Natural killer cell (primary cell): ENCODE measurements at regions not wholly inside any gene's neighbourhood (a gene's known extent, or its start where the extent isn't known, plus 50 kb on each side); places are given as distances from the start of the nearest gene placed in this dataset.

Experiments used
- ATAC-seq, 3 donors: fragments of 150-1000 bp in 2 of 3; fragments of 200-7000 bp in 1 of 3; cut with Tn5 transposase; 1 replicate in 1 of 3; 2 replicates in 2 of 3; pipeline ENCODE4 v1.10.0; 2021; ENCODE audit warnings: mild to moderate bottlenecking in 2 of 3, moderate library complexity in 2 of 3
- DNase-seq, 2 donors: peaks; one replicate each; pipeline versions ENCODE4 v3.0.0 to v3.0.0-alpha.2; 2013 to 2021; ENCODE audit warnings: mixed read lengths in 1 of 2
- H3K27ac ChIP-seq: one replicate; pipeline ENCODE4 v1.5.1; 2013; ENCODE audit warnings: mild to moderate bottlenecking, low read length
- H3K27me3 ChIP-seq: one replicate; pipeline ENCODE4 v1.6.1; 2013; ENCODE audit warnings: low read length; ENCODE audit not compliant: control insufficient read depth, insufficient read depth
- H3K36me3 ChIP-seq: one replicate; pipeline ENCODE4 v1.6.1; 2013; ENCODE audit warnings: low read length; ENCODE audit not compliant: control insufficient read depth, insufficient read depth
- H3K4me1 ChIP-seq: one replicate; pipeline ENCODE4 v1.6.1; 2013; ENCODE audit warnings: low read length; ENCODE audit not compliant: control insufficient read depth, insufficient read depth
- H3K4me3 ChIP-seq: one replicate; pipeline ENCODE4 v1.5.1; 2013; ENCODE audit warnings: low read length
- H3K9me3 ChIP-seq: one replicate; pipeline ENCODE4 v1.6.1; 2013; ENCODE audit warnings: low read length; ENCODE audit not compliant: control insufficient read depth, insufficient read depth
- H3K27ac Mint-ChIP-seq, 2 donors: one replicate each; pipeline ENCODE4 v1.8.0; 2022; ENCODE audit warnings: mild to moderate bottlenecking in 2 of 2, mixed read lengths in 2 of 2, moderate library complexity in 1 of 2
- H3K27me3 Mint-ChIP-seq, 2 donors: one replicate each; pipeline ENCODE4 v1.8.0; 2022; ENCODE audit warnings: low read depth in 2 of 2, mixed read lengths in 2 of 2
- H3K36me3 Mint-ChIP-seq: one replicate; pipeline ENCODE4 v1.8.0; 2022; ENCODE audit warnings: mixed read lengths
- H3K4me1 Mint-ChIP-seq, 2 donors: one replicate each; pipeline ENCODE4 v1.8.0; 2022; ENCODE audit warnings: mixed read lengths in 2 of 2
- H3K4me3 Mint-ChIP-seq: one replicate; pipeline ENCODE4 v1.8.0; 2022; ENCODE audit warnings: mild to moderate bottlenecking, moderate library complexity, mixed read lengths
- H3K9me3 Mint-ChIP-seq, 2 donors: one replicate each; pipeline ENCODE4 v1.8.0; 2022; ENCODE audit warnings: mixed read lengths in 2 of 2
- CTCF ChIP-seq: fragments of 200-600 bp; IDR thresholded peaks from one replicate; pipeline ENCODE4 v1.8.0; 2022; ENCODE audit warnings: antibody characterized with exemption
- WGBS: methylation state at CpG from one replicate; pipeline ENCODE4 v1.1.7; 2013; ENCODE audit warnings: missing lambda C conversion rate; ENCODE audit not compliant: insufficient coverage; 5-methylcytosine and 5-hydroxymethylcytosine counted together
- intact Hi-C: fragments of 100-400 bp; cut with micrococcal nuclease; formaldehyde crosslinking; loops from one replicate; pipeline ENCODE4 v1.14.2; 2022

DNA sequence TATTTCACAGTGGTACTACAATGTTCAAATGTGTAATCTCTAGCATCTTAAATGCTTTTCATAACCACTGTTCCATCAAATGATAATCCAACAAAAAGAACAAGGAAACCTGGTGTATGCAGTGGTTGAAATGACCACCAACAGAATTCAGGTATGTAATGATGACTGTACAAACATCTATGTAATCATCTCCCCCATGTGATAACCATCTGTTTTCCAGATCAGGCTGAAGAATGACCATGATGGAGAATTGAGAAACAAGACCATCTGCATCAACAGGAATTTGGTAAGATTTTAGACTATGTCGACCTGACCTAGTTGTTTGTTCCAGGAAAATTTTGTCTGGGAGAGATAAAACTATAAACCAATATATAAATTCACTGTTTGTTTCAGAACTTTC, 81.3 kb upstream of the ASCC3 start:
- Mint-ChIP-seq H3K36me3 (no peaks in the 10 kb centered on the region), H3K27me3 (no peaks in the 10 kb centered on the region), H3K4me1 (no peaks in the 10 kb centered on the region), H3K4me3 (no peak overlapping the region), H3K9me3 (peaks cover 2 to 11% of the 10 kb centered on the region in 2 donors), H3K27ac (no peak overlapping the region)
- WGBS: no CpG with 5 or more reads among the region's 1 CpG
- TF ChIP-seq CTCF: no peak
- Histone ChIP-seq H3K9me3 (no peaks in the 10 kb centered on the region), H3K27ac (no peak overlapping the region), H3K4me1 (no peaks in the 10 kb centered on the region), H3K36me3 (no peaks in the 10 kb centered on the region), H3K27me3 (peaks cover 3% of the 10 kb centered on the region), H3K4me3 (no peak overlapping the region)
- intact Hi-C loops: no loop called here
- no peak for DNase-seq
- ATAC-seq: no peak

DNA sequence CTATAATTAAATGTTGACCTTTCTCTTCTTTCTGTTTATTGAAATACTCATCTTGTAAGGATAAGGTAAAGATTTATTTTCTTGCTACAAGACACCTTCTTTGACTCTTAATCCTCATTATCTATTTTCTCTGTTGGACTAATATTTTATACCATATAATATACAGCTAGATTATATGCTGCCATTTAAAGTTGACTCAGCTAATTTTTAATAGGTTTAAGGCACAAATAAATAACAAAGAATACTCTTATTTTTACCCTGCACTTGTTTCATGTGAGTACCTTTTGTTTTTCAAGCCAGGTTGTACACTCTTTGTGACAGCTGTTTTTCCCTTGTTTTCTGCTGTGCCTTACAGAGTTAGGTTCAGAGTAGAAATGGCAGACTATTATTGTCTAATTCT, 83.9 kb upstream of the ASCC3 start:
- Mint-ChIP-seq H3K27ac (no peak overlapping the region), H3K36me3 (peaks cover 5% of the 10 kb centered on the region), H3K9me3 (peaks cover 7 to 21% of the 10 kb centered on the region in 2 donors), H3K4me1 (no peaks in the 10 kb centered on the region), H3K4me3 (no peak overlapping the region), H3K27me3 (no peaks in the 10 kb centered on the region)
- Histone ChIP-seq H3K4me3 (no peak overlapping the region), H3K4me1 (no peaks in the 10 kb centered on the region), H3K27me3 (peaks cover 3% of the 10 kb centered on the region), H3K36me3 (no peaks in the 10 kb centered on the region), H3K27ac (no peak overlapping the region), H3K9me3 (peaks cover 9% of the 10 kb centered on the region)
- no peak for DNase-seq
- no peak for ATAC-seq
- intact Hi-C loops: no loop called here
- TF ChIP-seq CTCF: no peak

DNA sequence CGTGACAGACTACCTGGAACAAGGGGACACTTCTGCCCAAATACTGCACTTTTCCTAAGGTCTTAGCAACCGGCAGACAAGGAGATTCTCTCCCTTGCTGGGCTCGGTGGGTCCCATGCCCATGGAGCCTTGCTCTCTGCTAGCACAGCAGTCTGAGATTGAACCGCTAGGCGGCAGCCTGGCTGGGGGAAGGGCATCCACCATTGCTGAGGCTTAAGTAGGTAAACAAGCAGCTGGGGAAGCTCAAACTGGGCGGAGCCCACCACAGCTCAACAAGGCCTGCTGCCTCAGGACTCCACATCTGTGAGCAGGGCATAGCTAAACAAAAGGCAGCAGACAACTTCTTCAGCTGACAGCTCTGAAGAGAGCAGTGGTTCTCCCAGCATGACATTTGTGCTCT, 87.8 kb upstream of the ASCC3 start:
- H3K9me3 ChIP-seq: peaks cover 9% of the 10 kb centered on the region
- TF ChIP-seq CTCF: no peak
- no peaks in the 10 kb centered on the region for H3K27me3 ChIP-seq
- intact Hi-C loops: no loop called here
- Mint-ChIP-seq H3K36me3 (peaks cover 8% of the 10 kb centered on the region), H3K27ac (no peak overlapping the region), H3K27me3 (no peaks in the 10 kb centered on the region), H3K4me1 (no peaks in the 10 kb centered on the region), H3K4me3 (no peak overlapping the region), H3K9me3 (peaks cover 13 to 24% of the 10 kb centered on the region in 2 donors)
- no peak for ATAC-seq
- DNase-seq: no peak
- no peaks in the 10 kb centered on the region for H3K36me3 ChIP-seq
- H3K4me1 ChIP-seq: no peaks in the 10 kb centered on the region
- H3K27ac ChIP-seq: no peak overlapping the region
- WGBS: 86% methylated on average over 6 of the region's 6 CpGs
- no peak overlapping the region for H3K4me3 ChIP-seq

DNA sequence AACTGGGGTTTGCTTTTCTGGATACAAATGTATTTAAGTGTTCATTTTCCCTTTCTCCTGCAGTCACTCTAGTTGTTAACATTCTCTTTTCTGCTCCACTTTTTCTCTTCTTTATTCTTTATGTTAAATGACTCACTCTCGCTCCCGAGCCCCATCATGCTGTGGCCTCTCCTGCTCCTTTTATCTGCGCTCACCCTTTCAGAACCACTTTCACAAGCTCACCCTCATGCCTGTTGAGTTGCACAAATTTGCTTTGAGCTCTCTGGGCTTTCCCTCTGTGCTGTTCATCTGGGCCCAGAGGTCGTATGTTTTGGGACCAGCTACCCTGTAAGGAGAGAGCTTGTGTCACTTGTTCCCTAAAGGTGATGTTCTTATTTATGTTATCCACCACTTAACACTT, 98.1 kb upstream of the ASCC3 start:
- no peaks in the 10 kb centered on the region for H3K9me3 ChIP-seq
- intact Hi-C loops: no loop called here
- Mint-ChIP-seq H3K27me3 (no peaks in the 10 kb centered on the region), H3K9me3 (peaks cover 8 to 14% of the 10 kb centered on the region in 2 donors), H3K4me1 (no peaks in the 10 kb centered on the region), H3K27ac (no peak overlapping the region), H3K4me3 (no peak overlapping the region), H3K36me3 (no peaks in the 10 kb centered on the region)
- H3K27ac ChIP-seq: no peak overlapping the region
- WGBS: 49% methylated on average over 4 of the region's 4 CpGs
- H3K27me3 ChIP-seq: no peaks in the 10 kb centered on the region
- no peak overlapping the region for H3K4me3 ChIP-seq
- DNase-seq (no peak), ATAC-seq (no peak)
- H3K36me3 ChIP-seq: no peaks in the 10 kb centered on the region
- no peaks in the 10 kb centered on the region for H3K4me1 ChIP-seq
- TF ChIP-seq CTCF: no peak
